Spleen (tissue), 11 donors: ENCODE measurements at regions not wholly inside any gene's neighbourhood (a gene's known extent, or its start where the extent isn't known, plus 50 kb on each side); places are given as distances from the start of the nearest gene placed in this dataset.

Source experiments
- DNase-seq: peaks from one replicate; pipeline ENCODE4 v3.0.0-alpha.2; 2020
- H3K27ac ChIP-seq, 8 donors: fragments of 200-600 bp; sonication (generic) in 7 of 8; 1 replicate in 4 of 8; 2 replicates in 4 of 8; pipeline versions ENCODE4 v1.5.0 to v1.8.0; 2016 to 2021; ENCODE audit warnings: inconsistent platforms in 4 of 8, mild to moderate bottlenecking in 4 of 8, moderate library complexity in 1 of 8
- H3K27me3 ChIP-seq, 7 donors: fragments of 200-600 bp; sonication (generic) in 6 of 7; replicated peaks in 1 of 7; 1 replicate in 4 of 7; 2 replicates in 3 of 7; pipeline versions ENCODE4 v1.5.0 to v1.8.0; 2016 to 2021; ENCODE audit warnings: inconsistent platforms in 3 of 7, mild to moderate bottlenecking in 1 of 7
- H3K36me3 ChIP-seq, 6 donors: fragments of 200-600 bp; sonication (generic) in 5 of 6; 1 replicate in 4 of 6; 2 replicates in 2 of 6; pipeline versions ENCODE4 v1.5.0 to v1.8.0; 2016 to 2021; ENCODE audit warnings: inconsistent platforms in 2 of 6
- H3K4me1 ChIP-seq, 6 donors: fragments of 200-600 bp; sonication (generic) in 5 of 6; 1 replicate in 3 of 6; 2 replicates in 3 of 6; pipeline versions ENCODE4 v1.5.0 to v1.8.0; 2016 to 2021; ENCODE audit warnings: inconsistent platforms in 3 of 6
- H3K4me3 ChIP-seq, 8 donors: fragments of 200-600 bp; sonication (generic) in 7 of 8; 1 replicate in 4 of 8; 2 replicates in 4 of 8; pipeline versions ENCODE4 v1.5.0 to v1.8.0; 2016 to 2021; ENCODE audit warnings: inconsistent platforms in 4 of 8, mild to moderate bottlenecking in 4 of 8, moderate library complexity in 2 of 8
- H3K9me3 ChIP-seq, 8 donors: fragments of 200-600 bp; sonication (generic) in 7 of 8; 1 replicate in 4 of 8; 2 replicates in 4 of 8; pipeline versions ENCODE4 v1.5.0 to v1.8.0; 2016 to 2021; ENCODE audit warnings: inconsistent platforms in 4 of 8
- CTCF ChIP-seq, 11 experiments: fragments of 200-600 bp in 7 of 11; fragments of 450-650 bp in 4 of 11; sonication (generic) in 4 of 11; IDR thresholded peaks in 8 of 11; conservative IDR thresholded peaks in 3 of 11; 1 replicate in 7 of 11; 2 replicates in 4 of 11; pipeline versions ENCODE4 v1.4.0 to v1.8.0; 2016 to 2021; ENCODE audit warnings: antibody characterized with exemption in 11 of 11, inconsistent platforms in 4 of 11, mild to moderate bottlenecking in 1 of 11
- POLR2A ChIP-seq, 3 donors: fragments of 450-650 bp; IDR thresholded peaks; one replicate each; pipeline ENCODE4 v1.5.1; 2017; ENCODE audit warnings: antibody characterized with exemption in 3 of 3, mild to moderate bottlenecking in 1 of 3
- POLR2AphosphoS5 ChIP-seq, 3 donors: sonication (generic); formaldehyde crosslinking; IDR thresholded peaks; one replicate each; pipeline ENCODE4 v1.5.1; 2017; ENCODE audit warnings: antibody characterized with exemption in 3 of 3
- whole genome bisulfite sequencing, 5 donors: extraction: QIAGEN DNeasy Blood & Tissue Kit in 3 of 5; methylation state at CpG; one replicate each; pipeline versions ENCODE4 v1.1.5 to v1.1.7; 2013 to 2018; 5-methylcytosine and 5-hydroxymethylcytosine counted together
- intact Hi-C: fragments of 100-400 bp; cut with DNase I; formaldehyde crosslinking; loops from one replicate; pipeline ENCODE4 v1.15.0; 2023; ENCODE audit warnings: low total_unique reads
- donor health status: healthy with polysubstance abuse.
- donor health status: DM: no; HTN: no; CAD: no; lungs with moderate emphysema.
- donor health status: DM: no; HTN: no; CAD: no.
- donor health status: Bipolar disorder and iron deficiency.
- donor health status: healthy.
- donor health status: DM: no; HTN: no; CAD: no.
- donor health status: DM: yes; HTN: yes; CAD: no.

DNA sequence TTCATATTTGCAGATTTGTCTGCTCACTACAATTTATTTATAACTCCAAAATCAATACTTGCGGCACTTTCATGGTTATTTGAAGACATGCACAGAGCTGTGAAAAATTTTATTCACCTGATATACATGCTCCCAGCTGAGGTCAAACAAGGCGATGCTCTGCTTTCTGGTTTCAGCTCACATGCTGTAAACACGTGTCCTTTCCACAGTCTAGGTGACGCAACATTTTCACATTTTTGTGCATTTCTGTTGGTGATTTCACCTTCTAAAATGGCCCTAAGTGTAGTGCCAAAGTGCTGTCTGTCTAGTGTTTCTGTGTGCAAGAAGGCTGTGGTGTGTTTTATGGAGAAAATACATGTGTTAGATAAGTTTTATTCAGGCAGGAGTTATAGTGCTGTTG, 650.5 kb downstream of the RNF144B start:
- Histone ChIP-seq H3K4me3 (no peak overlapping the region), H3K36me3 (no peaks in the 10 kb centered on the region), H3K27ac (no peak overlapping the region), H3K9me3 (peaks cover 0 to 7% (median 0%) of the 10 kb centered on the region in 8 donors), H3K4me1 (no peaks in the 10 kb centered on the region), H3K27me3 (no peaks in the 10 kb centered on the region)
- TF ChIP-seq POLR2A (IDR thresholded peaks at IDR 0.05) (no peak), POLR2AphosphoS5 (IDR thresholded peaks at IDR 0.05) (no peak), CTCF (IDR thresholded peaks at IDR 0.05 in 8 of 11, conservative IDR thresholded peaks at IDR 0.05 in 3 of 11) (no peak)
- 86 to 95% (median 88%) methylated on average over 4 of the region's 4 CpGs for WGBS, 5 donors
- DNase-seq: no peak
- intact Hi-C loops: no loop called here

GRCh38 chr6:19039287-19039686, 652.1 kb downstream of the RNF144B start:
- peaks cover 0 to 4% (median 0%) of the 10 kb centered on the region in 8 donors for H3K9me3 ChIP-seq
- no peak overlapping the region for H3K4me3 ChIP-seq
- no peak for TF ChIP-seq POLR2AphosphoS5 (IDR thresholded peaks at IDR 0.05)
- no peak for TF ChIP-seq POLR2A (IDR thresholded peaks at IDR 0.05)
- TF ChIP-seq CTCF (IDR thresholded peaks at IDR 0.05 in 8 of 11, conservative IDR thresholded peaks at IDR 0.05 in 3 of 11): no peak
- H3K27ac ChIP-seq: no peak overlapping the region
- no peaks in the 10 kb centered on the region for H3K36me3 ChIP-seq
- H3K27me3 ChIP-seq: no peaks in the 10 kb centered on the region
- H3K4me1 ChIP-seq: no peaks in the 10 kb centered on the region
- intact Hi-C loops: no loop called here
- no peak for DNase-seq

DNA sequence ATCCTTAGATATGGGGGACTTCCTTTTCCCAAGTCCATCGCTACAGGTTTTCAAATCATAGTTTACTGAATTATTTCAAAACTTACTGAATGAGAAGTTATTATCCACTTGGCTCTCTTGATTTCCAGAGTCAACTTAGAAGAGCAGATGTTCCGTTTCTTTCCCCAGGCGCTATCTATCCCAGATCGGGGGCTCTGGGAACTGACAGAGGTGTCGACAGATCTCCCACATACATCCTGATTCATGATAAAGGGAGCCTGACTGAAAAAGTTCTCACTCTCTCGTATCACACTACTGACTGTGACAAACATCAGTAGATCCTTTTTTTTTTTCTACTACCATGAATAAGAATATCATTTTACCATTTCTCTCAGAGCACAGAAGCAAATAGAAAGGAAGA, 654.8 kb downstream of the RNF144B start:
- no peak for TF ChIP-seq POLR2AphosphoS5 (IDR thresholded peaks at IDR 0.05)
- TF ChIP-seq POLR2A (IDR thresholded peaks at IDR 0.05): no peak
- no peak for TF ChIP-seq CTCF (IDR thresholded peaks at IDR 0.05 in 8 of 11, conservative IDR thresholded peaks at IDR 0.05 in 3 of 11)
- no peak for DNase-seq
- intact Hi-C loops: no loop called here
- no peaks in the 10 kb centered on the region for H3K27me3 ChIP-seq
- H3K9me3 ChIP-seq: peaks cover 0 to 8% (median 4%) of the 10 kb centered on the region in 8 donors
- H3K4me1 ChIP-seq: no peaks in the 10 kb centered on the region
- H3K27ac ChIP-seq: no peak overlapping the region
- H3K4me3 ChIP-seq: no peak overlapping the region
- H3K36me3 ChIP-seq: no peaks in the 10 kb centered on the region
- WGBS, 5 donors: 72 to 76% (median 74%) methylated on average over 6 of the region's 6 CpGs

DNA sequence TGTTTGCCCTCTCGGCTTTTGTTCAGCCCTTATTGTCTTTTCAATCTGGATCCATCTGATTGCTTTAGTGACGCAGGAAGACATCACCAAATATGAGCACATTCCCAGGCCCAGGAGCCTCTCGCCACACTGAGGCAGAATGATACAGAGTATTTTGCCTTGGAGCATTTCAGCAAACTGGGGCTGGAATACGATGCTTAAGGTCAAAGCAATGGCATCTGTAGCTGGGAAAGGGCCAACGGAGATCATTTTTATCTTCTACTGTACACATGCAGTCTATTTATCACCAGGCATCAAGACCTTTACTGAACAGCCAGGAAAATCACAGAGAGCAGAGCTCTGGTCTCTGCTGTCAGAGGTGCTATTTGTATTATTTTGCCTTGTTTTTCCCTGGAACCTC, 655.3 kb downstream of the RNF144B start:
- no peak for TF ChIP-seq CTCF (IDR thresholded peaks at IDR 0.05 in 8 of 11, conservative IDR thresholded peaks at IDR 0.05 in 3 of 11)
- TF ChIP-seq POLR2AphosphoS5 (IDR thresholded peaks at IDR 0.05): no peak
- no peak for TF ChIP-seq POLR2A (IDR thresholded peaks at IDR 0.05)
- Histone ChIP-seq H3K36me3 (no peaks in the 10 kb centered on the region), H3K4me3 (no peak overlapping the region), H3K27me3 (no peaks in the 10 kb centered on the region), H3K9me3 (peaks cover 0 to 13% (median 7%) of the 10 kb centered on the region in 8 donors), H3K27ac (no peak overlapping the region), H3K4me1 (no peaks in the 10 kb centered on the region)
- intact Hi-C loops: no loop called here
- WGBS, 5 donors: 67 to 78% (median 71%) methylated on average over 5 of the region's 5 CpGs
- no peak for DNase-seq
